ENCODE measurements at regions not wholly inside any gene's neighbourhood (a gene's known extent, or its start where the extent isn't known, plus 50 kb on each side); places are given as distances from the start of the nearest gene placed in this dataset.
"Not testable (repeated sequence)": the region's sequence is repeated elsewhere in the genome, so short reads cannot be mapped to it uniquely, and the experiment has no call there.

DNA sequence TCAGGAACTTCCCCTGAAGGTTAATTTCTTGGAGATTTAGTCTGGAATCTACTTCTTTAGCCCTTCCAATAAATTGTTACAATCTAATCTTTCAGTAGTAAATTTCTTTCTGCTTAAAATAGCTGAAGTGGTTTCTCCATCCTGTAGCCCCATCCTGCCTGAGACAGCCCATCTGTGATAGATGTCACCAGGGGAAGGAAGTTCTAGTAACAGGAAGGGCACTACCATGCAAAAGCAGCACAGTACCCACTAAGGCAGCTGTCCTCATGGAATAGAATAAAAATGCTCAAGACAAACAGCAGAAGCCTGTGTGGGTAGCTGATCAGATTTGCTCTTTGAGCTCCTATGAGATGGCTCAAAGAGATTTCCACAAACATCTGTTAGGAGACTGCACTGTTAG, 1036.5 kb downstream of the SLITRK5 start:
- Histone ChIP-seq H3K27me3 (ENCODE audit: control insufficient read depth, insufficient read depth, low read length) (no peaks in the 10 kb centered on the region), H3K27ac (ENCODE audit: low read depth, low read length) (no peak overlapping the region), H3K9me3 (ENCODE audit: control insufficient read depth, insufficient read depth, low read length) (no peaks in the 10 kb centered on the region), H3K4me3 (ENCODE audit: low read depth, low read length) (no peak overlapping the region)
- ChIA-PET POLR2A (no interaction called here), CTCF (no interaction called here)
- DNase-seq (ENCODE audit: low read depth, low spot score), result no peak
- TF ChIP-seq, protein P1, sequence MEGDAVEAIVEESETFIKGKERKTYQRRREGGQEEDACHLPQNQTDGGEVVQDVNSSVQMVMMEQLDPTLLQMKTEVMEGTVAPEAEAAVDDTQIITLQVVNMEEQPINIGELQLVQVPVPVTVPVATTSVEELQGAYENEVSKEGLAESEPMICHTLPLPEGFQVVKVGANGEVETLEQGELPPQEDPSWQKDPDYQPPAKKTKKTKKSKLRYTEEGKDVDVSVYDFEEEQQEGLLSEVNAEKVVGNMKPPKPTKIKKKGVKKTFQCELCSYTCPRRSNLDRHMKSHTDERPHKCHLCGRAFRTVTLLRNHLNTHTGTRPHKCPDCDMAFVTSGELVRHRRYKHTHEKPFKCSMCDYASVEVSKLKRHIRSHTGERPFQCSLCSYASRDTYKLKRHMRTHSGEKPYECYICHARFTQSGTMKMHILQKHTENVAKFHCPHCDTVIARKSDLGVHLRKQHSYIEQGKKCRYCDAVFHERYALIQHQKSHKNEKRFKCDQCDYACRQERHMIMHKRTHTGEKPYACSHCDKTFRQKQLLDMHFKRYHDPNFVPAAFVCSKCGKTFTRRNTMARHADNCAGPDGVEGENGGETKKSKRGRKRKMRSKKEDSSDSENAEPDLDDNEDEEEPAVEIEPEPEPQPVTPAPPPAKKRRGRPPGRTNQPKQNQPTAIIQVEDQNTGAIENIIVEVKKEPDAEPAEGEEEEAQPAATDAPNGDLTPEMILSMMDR (IDR thresholded peaks at IDR 0.05; ENCODE audit: low read depth, low read length), result no peak

DNA sequence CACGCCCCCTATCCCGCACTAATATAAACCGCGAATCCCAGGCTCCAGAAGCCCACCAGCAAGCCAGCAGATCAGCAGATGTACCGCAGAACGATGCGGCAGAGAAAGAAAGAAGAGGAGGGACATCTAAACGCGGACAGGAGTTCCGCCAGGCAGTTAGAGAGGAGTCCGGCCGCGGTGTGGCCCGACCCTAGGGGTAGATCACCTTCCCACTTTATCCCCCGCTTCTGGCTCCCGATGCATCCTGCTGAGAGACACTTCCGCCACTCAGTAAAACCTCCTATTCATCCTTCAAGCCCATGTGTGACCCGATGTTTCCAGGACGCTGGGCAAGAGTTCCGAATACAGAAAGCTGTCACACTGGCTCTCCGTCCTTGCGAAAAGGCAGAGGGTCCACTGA, 1046.8 kb downstream of the SLITRK5 start:
- H3K27ac ChIP-seq (ENCODE audit: low read depth, low read length), result no peak overlapping the region
- no peak overlapping the region for H3K4me3 ChIP-seq (ENCODE audit: low read depth, low read length)
- DNase-seq (ENCODE audit: low read depth, low spot score), result no peak
- TF ChIP-seq, protein P1 (IDR thresholded peaks at IDR 0.05; ENCODE audit: low read depth, low read length), result no peak
- peaks cover 9% of the 10 kb centered on the region for H3K9me3 ChIP-seq (ENCODE audit: control insufficient read depth, insufficient read depth, low read length)
- CTCF ChIA-PET, result no interaction called here
- H3K27me3 ChIP-seq (ENCODE audit: control insufficient read depth, insufficient read depth, low read length), result no peaks in the 10 kb centered on the region
- POLR2A ChIA-PET, result no interaction called here

DNA sequence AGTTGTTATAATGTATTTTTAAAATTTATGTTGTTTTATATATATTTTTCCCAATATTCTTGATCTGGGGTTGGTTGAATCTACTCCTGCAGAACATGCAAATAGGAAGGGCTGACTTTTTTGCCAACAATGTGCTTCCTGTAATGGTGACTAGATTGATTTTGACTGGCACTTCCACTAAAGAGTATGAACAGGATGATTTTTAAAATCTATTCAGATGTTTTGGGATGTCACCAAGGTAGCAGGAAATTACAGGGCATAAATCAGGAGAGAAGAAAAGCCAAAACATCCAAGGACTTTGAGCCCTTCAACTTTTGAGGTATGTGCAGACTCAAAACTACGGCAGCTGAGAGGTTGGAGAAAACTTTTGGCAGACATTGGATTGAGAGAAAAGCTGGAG, 1047.6 kb downstream of the SLITRK5 start:
- DNase-seq (ENCODE audit: low read depth, low spot score), result no peak
- CTCF ChIA-PET, result no interaction called here
- Histone ChIP-seq H3K4me3 (ENCODE audit: low read depth, low read length) (no peak overlapping the region), H3K9me3 (ENCODE audit: control insufficient read depth, insufficient read depth, low read length) (peaks cover 9% of the 10 kb centered on the region), H3K27me3 (ENCODE audit: control insufficient read depth, insufficient read depth, low read length) (no peaks in the 10 kb centered on the region), H3K27ac (ENCODE audit: low read depth, low read length) (no peak overlapping the region)
- TF ChIP-seq, protein P1 (IDR thresholded peaks at IDR 0.05; ENCODE audit: low read depth, low read length), result no peak
- POLR2A ChIA-PET, result no interaction called here

DNA sequence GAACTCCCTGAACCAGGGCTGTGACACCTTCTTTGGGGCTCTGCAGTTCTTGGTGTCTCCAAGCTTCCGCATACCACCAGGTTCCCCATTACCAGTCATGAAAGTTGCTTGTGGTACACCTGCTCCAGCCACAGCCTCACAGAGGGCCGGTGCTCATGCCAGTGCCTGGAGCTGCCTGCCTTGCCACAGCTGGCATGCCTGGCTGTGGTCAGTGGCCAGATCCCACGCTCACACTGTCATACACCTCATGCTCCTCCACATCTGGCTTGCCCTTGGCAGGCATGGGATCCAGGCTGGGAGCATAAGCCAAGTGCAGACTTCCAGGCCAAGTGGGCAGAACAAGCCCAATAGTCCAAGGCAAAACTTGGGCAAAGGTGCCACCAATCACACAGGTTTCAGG, 1054.9 kb downstream of the SLITRK5 start:
- POLR2A ChIA-PET, result no interaction called here
- peaks cover 24% of the 10 kb centered on the region for H3K9me3 ChIP-seq (ENCODE audit: control insufficient read depth, insufficient read depth, low read length)
- no peaks in the 10 kb centered on the region for H3K27me3 ChIP-seq (ENCODE audit: control insufficient read depth, insufficient read depth, low read length)
- no peak for DNase-seq (ENCODE audit: low read depth, low spot score)
- CTCF ChIA-PET, result no interaction called here
- H3K27ac ChIP-seq (ENCODE audit: low read depth, low read length), result no peak overlapping the region
- TF ChIP-seq, protein P1 (IDR thresholded peaks at IDR 0.05; ENCODE audit: low read depth, low read length), result no peak
- H3K4me3 ChIP-seq (ENCODE audit: low read depth, low read length), result no peak overlapping the region

DNA sequence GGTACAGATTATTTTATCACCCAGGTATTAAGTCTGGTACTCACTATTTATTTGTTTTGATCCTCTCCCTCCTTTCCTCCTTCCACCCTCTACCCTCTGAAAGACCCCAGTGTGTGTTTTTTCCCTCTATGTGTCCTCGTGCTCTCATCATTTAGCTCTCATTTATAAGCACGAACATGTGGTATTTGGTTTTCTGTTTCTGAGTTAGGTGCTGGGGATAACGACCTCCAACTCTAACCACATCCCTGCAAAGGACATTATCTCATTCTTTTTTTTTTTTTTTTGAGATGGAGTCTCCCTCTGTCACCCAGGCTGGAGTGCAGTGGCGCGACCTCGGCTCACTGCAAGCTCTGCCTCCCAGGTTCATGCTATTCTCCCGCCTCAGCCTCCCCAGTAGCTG, 1056.1 kb downstream of the SLITRK5 start:
- H3K27ac ChIP-seq (ENCODE audit: low read depth, low read length); H3K27me3 ChIP-seq (ENCODE audit: control insufficient read depth, insufficient read depth, low read length); DNase-seq (ENCODE audit: low read depth, low spot score); H3K4me3 ChIP-seq (ENCODE audit: low read depth, low read length); POLR2A ChIA-PET; CTCF ChIA-PET: not testable (repeated sequence)
- peaks cover 24% of the 10 kb centered on the region for H3K9me3 ChIP-seq (ENCODE audit: control insufficient read depth, insufficient read depth, low read length)

DNA sequence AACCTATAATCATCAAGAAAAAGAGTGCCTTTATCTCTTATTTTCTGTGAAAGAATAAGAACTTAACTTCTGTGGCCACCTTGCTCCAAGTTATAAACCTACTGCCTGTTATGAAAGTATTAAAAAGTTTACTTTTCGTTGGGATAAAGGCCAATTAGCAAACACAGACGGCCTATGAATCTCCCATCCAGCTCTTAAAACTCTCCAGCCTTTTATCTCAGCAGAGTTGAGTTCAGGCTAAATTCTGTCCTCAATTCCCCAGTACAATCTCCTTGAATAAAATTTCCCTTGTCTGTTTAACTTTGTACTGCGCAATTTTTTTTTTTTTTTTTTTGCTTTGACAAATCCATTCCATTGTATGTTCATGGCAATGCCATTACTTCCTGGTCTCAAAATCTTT, 1058.4 kb downstream of the SLITRK5 start:
- no peak for DNase-seq (ENCODE audit: low read depth, low spot score)
- Histone ChIP-seq H3K27me3 (ENCODE audit: control insufficient read depth, insufficient read depth, low read length) (no peaks in the 10 kb centered on the region), H3K4me3 (ENCODE audit: low read depth, low read length) (no peak overlapping the region), H3K9me3 (ENCODE audit: control insufficient read depth, insufficient read depth, low read length) (peaks cover 17% of the 10 kb centered on the region), H3K27ac (ENCODE audit: low read depth, low read length) (no peak overlapping the region)
- ChIA-PET POLR2A (no interaction called here), CTCF (interaction anchor here (0.7 kb wide), 1 partner anchor 1390 kb away, joined by 7 read pairs; no protein-coding TSS in a partner anchor)
- TF ChIP-seq, protein P1 (IDR thresholded peaks at IDR 0.05; ENCODE audit: low read depth, low read length), result no peak

All from AG04450 (cell line).